Neutrophil (primary cell): ENCODE measurements at regions not wholly inside any gene's neighbourhood (a gene's known extent, or its start where the extent isn't known, plus 50 kb on each side); places are given as distances from the start of the nearest gene placed in this dataset.

Experiments used
- H3K27ac ChIP-seq: fragments of 200-600 bp; sonication (generic); 2 replicates; pipeline ENCODE4 v1.5.1; 2016; ENCODE audit warnings: mild to moderate bottlenecking, moderate library complexity
- H3K27me3 ChIP-seq: fragments of 200-600 bp; sonication (generic); 2 replicates; pipeline ENCODE4 v1.6.0; 2016; ENCODE audit warnings: mild to moderate bottlenecking
- H3K36me3 ChIP-seq: fragments of 200-600 bp; sonication (generic); 2 replicates; pipeline ENCODE4 v1.5.1; 2017
- H3K4me1 ChIP-seq, 2 experiments: fragments of 200-600 bp in 1 of 2; sonication (generic) in 1 of 2; 1 replicate in 1 of 2; 2 replicates in 1 of 2; pipeline versions ENCODE4 v1.5.1 to v1.6.1; 2013 to 2016; ENCODE audit warnings: low read depth in 1 of 2, low read length in 1 of 2, mild to moderate bottlenecking in 1 of 2, moderate library complexity in 1 of 2; ENCODE audit not compliant: control insufficient read depth in 1 of 2, insufficient read depth in 1 of 2
- H3K4me3 ChIP-seq, 2 experiments: fragments of 200-600 bp in 1 of 2; sonication (generic) in 1 of 2; 1 replicate in 1 of 2; 2 replicates in 1 of 2; pipeline ENCODE4 v1.5.1; 2013 to 2016; ENCODE audit warnings: low read depth in 1 of 2, low read length in 1 of 2, mild to moderate bottlenecking in 1 of 2, moderate library complexity in 1 of 2
- H3K9me3 ChIP-seq: fragments of 200-600 bp; sonication (generic); 2 replicates; pipeline ENCODE4 v1.5.1; 2016
- TF ChIP-seq, protein P1 (sequence below): fragments of 200-600 bp; sonication (generic); IDR thresholded peaks from 2 replicates; pipeline ENCODE4 v1.5.1; 2016; ENCODE audit warnings: antibody characterized with exemption

DNA sequence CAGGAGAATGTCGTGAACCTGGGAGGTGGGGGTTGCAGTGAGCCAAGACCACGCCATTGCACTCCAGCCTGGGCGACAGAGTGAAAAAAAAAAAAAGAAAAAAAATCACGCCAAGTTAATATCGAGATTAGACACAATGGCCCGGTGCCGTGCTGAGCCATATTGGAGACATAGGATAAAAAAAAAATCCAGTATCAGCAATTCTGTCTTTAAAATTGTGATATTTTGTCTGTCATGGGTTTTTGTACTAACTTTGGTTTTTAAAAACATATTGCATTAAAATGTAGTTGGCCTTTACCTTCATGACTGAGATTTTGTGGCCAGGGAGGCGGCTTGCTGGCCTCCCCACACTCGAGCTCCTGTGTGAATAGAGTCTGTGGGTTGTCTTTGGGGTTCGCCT, 62.8 kb upstream of the PITRM1 start:
- Histone ChIP-seq H3K36me3 (no peaks in the 10 kb centered on the region), H3K4me1 (no peaks in the 10 kb centered on the region), H3K9me3 (no peaks in the 10 kb centered on the region), H3K4me3 (no peak overlapping the region), H3K27me3 (peaks cover 7% of the 10 kb centered on the region), H3K27ac (no peak overlapping the region)
- TF ChIP-seq, protein P1, sequence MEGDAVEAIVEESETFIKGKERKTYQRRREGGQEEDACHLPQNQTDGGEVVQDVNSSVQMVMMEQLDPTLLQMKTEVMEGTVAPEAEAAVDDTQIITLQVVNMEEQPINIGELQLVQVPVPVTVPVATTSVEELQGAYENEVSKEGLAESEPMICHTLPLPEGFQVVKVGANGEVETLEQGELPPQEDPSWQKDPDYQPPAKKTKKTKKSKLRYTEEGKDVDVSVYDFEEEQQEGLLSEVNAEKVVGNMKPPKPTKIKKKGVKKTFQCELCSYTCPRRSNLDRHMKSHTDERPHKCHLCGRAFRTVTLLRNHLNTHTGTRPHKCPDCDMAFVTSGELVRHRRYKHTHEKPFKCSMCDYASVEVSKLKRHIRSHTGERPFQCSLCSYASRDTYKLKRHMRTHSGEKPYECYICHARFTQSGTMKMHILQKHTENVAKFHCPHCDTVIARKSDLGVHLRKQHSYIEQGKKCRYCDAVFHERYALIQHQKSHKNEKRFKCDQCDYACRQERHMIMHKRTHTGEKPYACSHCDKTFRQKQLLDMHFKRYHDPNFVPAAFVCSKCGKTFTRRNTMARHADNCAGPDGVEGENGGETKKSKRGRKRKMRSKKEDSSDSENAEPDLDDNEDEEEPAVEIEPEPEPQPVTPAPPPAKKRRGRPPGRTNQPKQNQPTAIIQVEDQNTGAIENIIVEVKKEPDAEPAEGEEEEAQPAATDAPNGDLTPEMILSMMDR: no peak

DNA sequence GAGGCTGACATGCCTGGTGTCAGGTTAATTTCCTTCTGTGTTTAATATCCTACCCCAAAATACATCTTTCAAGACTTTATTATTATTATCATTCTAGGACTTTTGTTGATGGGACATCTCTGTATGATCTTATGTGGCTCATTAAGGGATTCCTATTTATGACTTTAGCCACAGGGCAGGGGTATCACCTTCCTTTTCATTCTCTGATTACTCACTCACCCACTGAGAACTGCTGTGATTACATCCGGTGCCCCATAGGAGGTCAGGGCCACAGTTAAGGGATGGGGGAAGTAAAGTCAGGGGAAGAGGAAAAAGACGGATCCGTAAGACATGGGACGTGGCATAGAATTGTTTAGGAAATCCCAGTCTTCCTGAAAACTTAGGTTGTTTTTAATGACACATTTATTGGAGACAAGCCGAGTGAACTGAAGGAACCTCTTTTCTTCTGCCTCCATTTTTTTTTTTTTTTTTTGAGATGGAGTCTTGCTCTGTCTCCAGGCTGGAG, 61.0 kb upstream of the PITRM1 start:
- TF ChIP-seq, protein P1: no peak
- H3K27me3 ChIP-seq: peaks cover 4% of the 10 kb centered on the region
- H3K27ac ChIP-seq: no peak overlapping the region
- H3K9me3 ChIP-seq: no peaks in the 10 kb centered on the region
- H3K36me3 ChIP-seq: no peaks in the 10 kb centered on the region
- H3K4me1 ChIP-seq: no peaks in the 10 kb centered on the region
- H3K4me3 ChIP-seq: no peak overlapping the region

DNA sequence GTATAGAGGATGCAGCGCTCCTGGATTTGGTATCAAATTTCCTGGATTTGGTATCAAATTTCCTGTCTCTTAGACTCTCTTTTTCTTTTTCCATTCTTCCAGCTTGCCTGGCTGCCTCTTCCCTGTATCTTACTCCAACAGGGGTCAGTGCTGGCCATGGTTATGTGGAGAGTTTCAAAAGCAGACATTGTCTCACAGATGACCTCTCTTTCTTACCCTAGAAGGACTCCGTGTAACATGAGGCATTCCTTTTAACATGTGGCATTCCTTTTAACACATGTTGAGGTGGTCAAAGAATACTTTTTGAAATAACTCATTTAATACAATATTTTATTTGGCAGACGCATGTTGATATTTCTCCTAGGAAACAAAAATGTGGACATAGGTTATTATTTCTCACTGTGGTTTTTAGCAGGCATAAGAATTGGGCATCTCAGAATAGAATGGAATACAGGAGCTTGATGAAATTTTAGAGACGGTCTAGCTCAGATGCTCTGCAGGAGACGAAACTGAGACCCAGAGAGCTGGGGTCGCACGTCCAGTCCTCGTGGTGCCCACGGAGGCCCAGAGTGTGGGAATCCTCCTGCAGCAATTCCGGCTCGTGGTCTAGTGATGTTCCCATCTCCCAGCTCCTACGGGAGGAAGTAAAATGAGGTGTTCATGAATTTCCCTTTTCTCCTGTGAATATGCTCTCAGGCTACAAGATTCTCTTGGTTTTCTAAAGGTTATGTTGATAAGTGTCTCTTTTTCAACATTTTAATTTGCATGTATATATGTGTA, 59.6 kb upstream of the PITRM1 start:
- TF ChIP-seq, protein P1: no peak
- Histone ChIP-seq H3K36me3 (no peaks in the 10 kb centered on the region), H3K27me3 (peaks cover 9% of the 10 kb centered on the region), H3K4me1 (no peaks in the 10 kb centered on the region), H3K9me3 (no peaks in the 10 kb centered on the region), H3K4me3 (no peak overlapping the region), H3K27ac (no peak overlapping the region)

DNA sequence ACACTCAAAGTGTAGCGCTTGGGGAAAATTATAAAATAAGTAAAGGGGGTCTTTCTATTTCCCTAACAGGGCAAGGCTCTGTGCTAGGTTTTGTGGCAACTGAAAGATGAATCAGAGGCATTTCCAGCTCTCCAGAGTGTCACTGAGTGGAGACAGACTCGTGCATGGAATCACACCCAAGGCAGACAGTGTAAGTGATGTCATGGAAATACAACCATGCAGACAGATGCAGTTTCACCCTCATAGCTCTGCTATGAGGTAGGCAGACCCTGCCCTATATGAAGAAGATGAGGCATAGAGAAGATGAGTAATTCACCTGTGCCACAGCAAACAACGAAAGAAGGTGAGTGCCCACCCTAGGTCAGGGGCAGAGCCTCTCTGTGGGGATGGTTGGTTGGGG, 57.2 kb upstream of the PITRM1 start:
- no peak overlapping the region for H3K27ac ChIP-seq
- H3K4me1 ChIP-seq: no peaks in the 10 kb centered on the region
- TF ChIP-seq, protein P1: no peak
- no peaks in the 10 kb centered on the region for H3K36me3 ChIP-seq
- H3K4me3 ChIP-seq: no peak overlapping the region
- no peaks in the 10 kb centered on the region for H3K9me3 ChIP-seq
- peaks cover 9% of the 10 kb centered on the region for H3K27me3 ChIP-seq

DNA sequence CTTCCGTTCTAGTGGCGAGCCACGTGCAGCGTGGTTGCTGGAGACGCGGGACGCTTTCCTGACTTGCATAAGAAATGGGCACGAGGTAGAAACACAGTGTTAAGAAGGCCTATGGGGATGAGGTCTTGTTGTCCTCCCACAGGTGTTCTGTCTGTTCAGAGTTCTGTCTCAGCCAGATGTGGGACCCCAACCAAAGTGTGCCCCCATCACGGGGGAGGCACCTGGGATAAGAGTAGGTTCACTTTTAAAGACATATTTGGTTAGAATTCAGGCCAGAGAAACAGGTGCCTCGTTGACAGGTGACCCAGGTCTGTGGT, 56.0 kb upstream of the PITRM1 start:
- H3K27me3 ChIP-seq: peaks cover 9% of the 10 kb centered on the region
- no peak overlapping the region for H3K27ac ChIP-seq
- H3K36me3 ChIP-seq: no peaks in the 10 kb centered on the region
- H3K4me1 ChIP-seq: no peaks in the 10 kb centered on the region
- no peaks in the 10 kb centered on the region for H3K9me3 ChIP-seq
- H3K4me3 ChIP-seq: no peak overlapping the region
- TF ChIP-seq, protein P1: no peak
